DND-41 (cell line): ENCODE measurements at regions not wholly inside any gene's neighbourhood (a gene's known extent, or its start where the extent isn't known, plus 50 kb on each side); places are given as distances from the start of the nearest gene placed in this dataset.

Experiments
- CTCF ChIP-seq: IDR thresholded peaks from 2 replicates; pipeline ENCODE4 v1.5.1; 2012; ENCODE audit warnings: borderline replicate concordance, low read length, moderate library complexity, mild to moderate bottlenecking; ENCODE audit not compliant: poor library complexity, severe bottlenecking; ENCODE audit errors: extremely low read depth
- EZH2 ChIP-seq: IDR thresholded peaks from 3 replicates; pipeline ENCODE4 v1.6.1; 2012; ENCODE audit warnings: borderline replicate concordance, low read depth, mild to moderate bottlenecking, moderate library complexity, low read length, inconsistent platforms; ENCODE audit not compliant: severe bottlenecking

DNA sequence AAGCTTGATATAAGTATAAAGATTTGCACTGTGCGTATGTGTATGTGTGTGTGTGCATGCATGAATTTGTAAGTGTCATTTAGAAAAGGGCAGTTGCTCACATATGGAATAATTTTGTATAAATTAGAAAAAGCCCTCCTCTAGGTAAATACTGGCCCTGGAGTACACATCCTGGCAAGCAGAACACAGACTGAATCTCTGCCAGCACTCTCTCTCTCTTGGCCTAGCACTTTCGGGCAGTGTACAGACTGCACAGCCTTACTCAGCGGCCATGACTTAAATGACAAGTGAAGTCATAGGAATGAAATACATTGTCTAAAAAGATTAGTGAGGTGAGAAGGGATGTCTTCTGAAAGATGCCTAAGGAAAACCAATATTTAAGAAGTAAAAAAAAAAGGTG is 214.1 kb downstream of the RDH14 start:
- TF ChIP-seq CTCF, result no peak
- no peak for TF ChIP-seq EZH2
